HL-60 (cell line): ENCODE measurements at regions not wholly inside any gene's neighbourhood (a gene's known extent, or its start where the extent isn't known, plus 50 kb on each side); places are given as distances from the start of the nearest gene placed in this dataset.

Source experiments
- DNase-seq, 2 experiments: peaks; one replicate each; pipeline ENCODE4 v3.0.0-alpha.2; 2010 to 2020; ENCODE audit warnings: low read depth in 1 of 2, low spot score in 1 of 2
- H3K27ac ChIP-seq: fragments of 250-450 bp; sonication (Bioruptor Pico); replicated peaks from 2 replicates; pipeline ENCODE4 v1.5.1; 2020; ENCODE audit warnings: mild to moderate bottlenecking, moderate library complexity
- H3K27me3 ChIP-seq: fragments of 250-450 bp; sonication (Bioruptor Pico); 2 replicates; pipeline ENCODE4 v1.5.1; 2021; ENCODE audit warnings: mild to moderate bottlenecking, moderate library complexity; ENCODE audit not compliant: insufficient read depth, poor library complexity, severe bottlenecking
- H3K4me3 ChIP-seq: replicated peaks from 2 replicates; pipeline ENCODE4 v1.5.1; 2011; ENCODE audit warnings: mild to moderate bottlenecking, control low read depth, low read length; ENCODE audit not compliant: insufficient read depth
- CTCF ChIP-seq: IDR thresholded peaks from one replicate; pipeline ENCODE4 v1.5.1; 2011; ENCODE audit warnings: low read length, control low read depth, inconsistent platforms; ENCODE audit not compliant: insufficient read depth
- GABPA ChIP-seq: IDR thresholded peaks from 2 replicates; pipeline ENCODE4 v1.6.1; 2012; ENCODE audit warnings: low read depth
- POLR2AphosphoS5 ChIP-seq: IDR thresholded peaks from 2 replicates; pipeline ENCODE4 v1.6.1; 2012; ENCODE audit warnings: low read depth
- REST ChIP-seq: IDR thresholded peaks from 2 replicates; pipeline ENCODE4 v1.6.1; 2012; ENCODE audit warnings: low read depth; ENCODE audit not compliant: insufficient replicate concordance
- SPI1 ChIP-seq: IDR thresholded peaks from 2 replicates; pipeline ENCODE4 v1.6.1; 2012; ENCODE audit warnings: low read depth, mild to moderate bottlenecking, borderline replicate concordance

- Histone ChIP-seq H3K27me3 (no peaks in the 10 kb centered on the region), H3K27ac (no peak overlapping the region), H3K4me3 (no peak overlapping the region)
- no peak for DNase-seq
- TF ChIP-seq POLR2AphosphoS5 (no peak), SPI1 (no peak)
Measured at GRCh38 chr2:62343636-62344337, 147.9 kb downstream of the B3GNT2 start.

- Histone ChIP-seq H3K27me3 (no peaks in the 10 kb centered on the region), H3K27ac (no peak overlapping the region), H3K4me3 (no peak overlapping the region)
- DNase-seq, result no peak
- no peak for TF ChIP-seq POLR2AphosphoS5
- no peak for TF ChIP-seq GABPA
- TF ChIP-seq REST, result no peak
- TF ChIP-seq SPI1, result no peak
- TF ChIP-seq CTCF, result no peak
Measured at GRCh38 chr2:62343206-62343605, 147.3 kb downstream of the B3GNT2 start.

GRCh38 chr2:62340994-62341484 is 145.1 kb downstream of the B3GNT2 start:
- Histone ChIP-seq H3K27me3 (no peaks in the 10 kb centered on the region), H3K27ac (no peak overlapping the region), H3K4me3 (no peak overlapping the region)
- no peak for DNase-seq
- TF ChIP-seq REST (no peak), GABPA (no peak), SPI1 (no peak), CTCF (no peak), POLR2AphosphoS5 (no peak)

- no peak for TF ChIP-seq POLR2AphosphoS5
- no peak for TF ChIP-seq SPI1
- no peak for TF ChIP-seq CTCF
- no peak for TF ChIP-seq REST
- no peak for TF ChIP-seq GABPA
- H3K27ac ChIP-seq, result no peak overlapping the region
- no peaks in the 10 kb centered on the region for H3K27me3 ChIP-seq
- DNase-seq, result no peak
- H3K4me3 ChIP-seq, result no peak overlapping the region
Measured at GRCh38 chr2:62339837-62340236, 143.9 kb downstream of the B3GNT2 start.
